B cell (primary cell): ENCODE measurements at regions not wholly inside any gene's neighbourhood (a gene's known extent, or its start where the extent isn't known, plus 50 kb on each side); places are given as distances from the start of the nearest gene placed in this dataset.

ENCODE experiments used
- ATAC-seq: fragments of 200-7000 bp; cut with Tn5 transposase; one replicate; pipeline ENCODE4 v1.10.0; 2021; ENCODE audit warnings: low read depth, mild to moderate bottlenecking, moderate number of reproducible peaks, moderate library complexity
- CTCF ChIA-PET: fragments of 350-600 bp; sonication (Branson Sonifier 250); formaldehyde crosslinking; loops from one replicate; lab custom pipeline; 2021; ENCODE audit warnings: antibody characterized with exemption, inconsistent platforms; lab: Charles Lee
- POLR2A ChIA-PET: fragments of 350-600 bp; sonication (Branson Sonifier 250); formaldehyde crosslinking; loops from one replicate; lab custom pipeline; 2021; ENCODE audit warnings: antibody characterized with exemption; lab: Charles Lee
- DNase-seq: peaks from one replicate; pipeline ENCODE4 v3.0.0; 2013
- H2AFZ ChIP-seq: 2 replicates; pipeline ENCODE4 v1.6.1; 2012; ENCODE audit warnings: mild to moderate bottlenecking, low read depth, low read length; ENCODE audit not compliant: insufficient read depth, poor library complexity, severe bottlenecking
- H3K27ac ChIP-seq, 2 donors: 1 replicate in 1 of 2; 2 replicates in 1 of 2; pipeline ENCODE4 v1.5.1; 2012 to 2013; ENCODE audit warnings: low read length in 2 of 2, mild to moderate bottlenecking in 2 of 2, moderate library complexity in 1 of 2
- H3K27me3 ChIP-seq, 4 experiments: fragments of 200-600 bp in 1 of 4; sonication (generic) in 1 of 4; replicated peaks in 1 of 4; 1 replicate in 2 of 4; 2 replicates in 2 of 4; pipeline versions ENCODE4 v1.6.1 to v1.7.0; 2013 to 2016; ENCODE audit warnings: low read length in 3 of 4, mild to moderate bottlenecking in 2 of 4, mixed read lengths in 1 of 4, moderate library complexity in 1 of 4; ENCODE audit not compliant: insufficient read depth in 4 of 4, control insufficient read depth in 3 of 4; ENCODE audit errors: control extremely low read depth in 1 of 4
- H3K36me3 ChIP-seq, 2 experiments: replicated peaks in 1 of 2; 1 replicate in 1 of 2; 2 replicates in 1 of 2; pipeline versions ENCODE4 v1.6.1 to v1.7.1; 2013; ENCODE audit warnings: low read length in 1 of 2; ENCODE audit not compliant: insufficient read depth in 2 of 2, control insufficient read depth in 1 of 2; ENCODE audit errors: control extremely low read depth in 1 of 2, extremely low read depth in 1 of 2
- H3K4me1 ChIP-seq, 2 donors: fragments of 200-600 bp in 1 of 2; sonication (generic) in 1 of 2; 1 replicate in 1 of 2; 2 replicates in 1 of 2; pipeline versions ENCODE4 v1.5.1 to v1.6.1; 2013 to 2017; ENCODE audit warnings: low read length in 2 of 2; ENCODE audit not compliant: control insufficient read depth in 2 of 2, insufficient read depth in 2 of 2
- H3K4me2 ChIP-seq: replicated peaks from 2 replicates; pipeline ENCODE3; 2012; ENCODE audit warnings: mild to moderate bottlenecking, low read depth, low read length; ENCODE audit not compliant: poor library complexity, severe bottlenecking
- H3K4me3 ChIP-seq, 5 experiments: fragments of 200-600 bp in 1 of 5; sonication (generic) in 1 of 5; 1 replicate in 3 of 5; 2 replicates in 2 of 5; pipeline versions ENCODE4 v1.5.1 to v1.7.0; 2011 to 2016; ENCODE audit warnings: low read length in 4 of 5, mild to moderate bottlenecking in 4 of 5, low read depth in 2 of 5, control low read depth in 1 of 5, moderate library complexity in 1 of 5; ENCODE audit not compliant: insufficient read depth in 1 of 5; ENCODE audit errors: control extremely low read depth in 1 of 5, extremely low read depth in 1 of 5
- H3K79me2 ChIP-seq: fragments of 200-600 bp; sonication (generic); one replicate; pipeline ENCODE4 v1.6.0; 2016; ENCODE audit warnings: low read length; ENCODE audit not compliant: control insufficient read depth, insufficient read depth
- H3K9ac ChIP-seq: fragments of 200-600 bp; sonication (generic); 2 replicates; pipeline ENCODE4 v1.6.1; 2017; ENCODE audit warnings: mild to moderate bottlenecking, low read length, moderate library complexity
- H3K9me3 ChIP-seq, 3 donors: one replicate each; pipeline versions ENCODE4 v1.6.1 to v1.7.1; 2013; ENCODE audit warnings: low read length in 2 of 3; ENCODE audit not compliant: control insufficient read depth in 2 of 3, insufficient read depth in 1 of 3; ENCODE audit errors: control extremely low read depth in 1 of 3
- H4K20me1 ChIP-seq: 2 replicates; pipeline ENCODE4 v1.6.0; 2012; ENCODE audit warnings: mild to moderate bottlenecking, low read length; ENCODE audit not compliant: insufficient read depth, control insufficient read depth, poor library complexity, severe bottlenecking
- H3K27ac Mint-ChIP-seq: one replicate; pipeline ENCODE4 v1.8.0; 2021; ENCODE audit warnings: mixed read lengths
- H3K27me3 Mint-ChIP-seq: one replicate; pipeline ENCODE4 v1.8.0; 2021; ENCODE audit warnings: mixed read lengths
- H3K4me1 Mint-ChIP-seq: one replicate; pipeline ENCODE4 v1.8.0; 2021; ENCODE audit warnings: mixed read lengths
- H3K4me3 Mint-ChIP-seq: one replicate; pipeline ENCODE4 v1.8.0; 2021; ENCODE audit warnings: mixed read lengths
- H3K9me3 Mint-ChIP-seq: one replicate; pipeline ENCODE4 v1.8.0; 2022; ENCODE audit warnings: mixed read lengths; ENCODE audit not compliant: insufficient read depth
- CTCF ChIP-seq: fragments of 200-600 bp; IDR thresholded peaks from one replicate; pipeline ENCODE4 v1.8.0; 2022; ENCODE audit warnings: antibody characterized with exemption, mild to moderate bottlenecking
- EZH2 ChIP-seq: IDR thresholded peaks from 2 replicates; pipeline ENCODE4 v1.6.1; 2012; ENCODE audit warnings: borderline replicate concordance, low read depth, mild to moderate bottlenecking, moderate library complexity, low read length; ENCODE audit not compliant: insufficient read depth, poor library complexity, severe bottlenecking
- WGBS: methylation state at CpG from one replicate; pipeline ENCODE4 v1.1.5; 2013; ENCODE audit warnings: missing lambda C conversion rate; ENCODE audit not compliant: insufficient coverage; 5-methylcytosine and 5-hydroxymethylcytosine counted together
- intact Hi-C: fragments of 100-400 bp; cut with micrococcal nuclease; formaldehyde crosslinking; loops from one replicate; pipeline ENCODE4 v1.10.0; 2022

- ATAC-seq (no peak), DNase-seq (no peak)
- H3K4me3 ChIP-seq = no peak overlapping the region
- H3K4me1 Mint-ChIP-seq = peaks cover 15% of the 10 kb centered on the region
- intact Hi-C loops = no loop called here
- H4K20me1 ChIP-seq = no peaks in the 10 kb centered on the region
- H3K27ac ChIP-seq = no peak overlapping the region
- ChIA-PET POLR2A (no interaction called here), CTCF (interaction anchor here (5.1 kb wide), 1 partner anchor 25 kb away, joined by 21 read pairs; no protein-coding TSS in a partner anchor)
- H3K79me2 ChIP-seq = no peaks in the 10 kb centered on the region
- no peaks in the 10 kb centered on the region for H3K9me3 Mint-ChIP-seq
- no peak overlapping the region for H3K27ac Mint-ChIP-seq
- no peak overlapping the region for H3K9ac ChIP-seq
- no peak overlapping the region for H3K4me2 ChIP-seq
- H2AFZ ChIP-seq = no peak overlapping the region
- H3K4me3 Mint-ChIP-seq = no peak overlapping the region
- TF ChIP-seq EZH2 = no peak
- no peak for TF ChIP-seq CTCF
- WGBS = 93% methylated on average over 5 of the region's 13 CpGs
- no peaks in the 10 kb centered on the region for H3K36me3 ChIP-seq
- no peaks in the 10 kb centered on the region for H3K9me3 ChIP-seq
- H3K27me3 ChIP-seq = peaks cover 0 to 25% (median 13%) of the 10 kb centered on the region in 4 experiments
- H3K27me3 Mint-ChIP-seq = peaks cover 15% of the 10 kb centered on the region
- H3K4me1 ChIP-seq = peaks cover 4 to 6% of the 10 kb centered on the region in 2 donors
Observed at GRCh38 chr22:46031066-46031465, 54.1 kb upstream of the WNT7B start.

GRCh38 chr22:46031557-46031956, 54.6 kb upstream of the WNT7B start:
- Mint-ChIP-seq H3K4me3 (no peak overlapping the region), H3K27me3 (peaks cover 10% of the 10 kb centered on the region), H3K9me3 (no peaks in the 10 kb centered on the region), H3K4me1 (peaks cover 17% of the 10 kb centered on the region), H3K27ac (no peak overlapping the region)
- 93% methylated on average over 2 of the region's 2 CpGs for WGBS
- POLR2A ChIA-PET = no interaction called here
- Histone ChIP-seq H3K9ac (no peak overlapping the region), H3K4me3 (no peak overlapping the region), H3K79me2 (no peaks in the 10 kb centered on the region), H3K9me3 (no peaks in the 10 kb centered on the region), H3K36me3 (no peaks in the 10 kb centered on the region), H4K20me1 (no peaks in the 10 kb centered on the region), H3K27ac (no peak overlapping the region), H3K27me3 (peaks cover 0 to 20% (median 10%) of the 10 kb centered on the region in 4 experiments), H2AFZ (no peak overlapping the region), H3K4me2 (no peak overlapping the region), H3K4me1 (peaks cover 9% of the 10 kb centered on the region in 2 donors)
- TF ChIP-seq EZH2 (no peak), CTCF (no peak)
- DNase-seq (no peak), ATAC-seq (no peak)
- CTCF ChIA-PET = interaction anchor here (5.1 kb wide), 1 partner anchor 25 kb away, joined by 21 read pairs; no protein-coding TSS in a partner anchor
- intact Hi-C loops = no loop called here
